ENCODE measurements at regions not wholly inside any gene's neighbourhood (a gene's known extent, or its start where the extent isn't known, plus 50 kb on each side); places are given as distances from the start of the nearest gene placed in this dataset.

DNA sequence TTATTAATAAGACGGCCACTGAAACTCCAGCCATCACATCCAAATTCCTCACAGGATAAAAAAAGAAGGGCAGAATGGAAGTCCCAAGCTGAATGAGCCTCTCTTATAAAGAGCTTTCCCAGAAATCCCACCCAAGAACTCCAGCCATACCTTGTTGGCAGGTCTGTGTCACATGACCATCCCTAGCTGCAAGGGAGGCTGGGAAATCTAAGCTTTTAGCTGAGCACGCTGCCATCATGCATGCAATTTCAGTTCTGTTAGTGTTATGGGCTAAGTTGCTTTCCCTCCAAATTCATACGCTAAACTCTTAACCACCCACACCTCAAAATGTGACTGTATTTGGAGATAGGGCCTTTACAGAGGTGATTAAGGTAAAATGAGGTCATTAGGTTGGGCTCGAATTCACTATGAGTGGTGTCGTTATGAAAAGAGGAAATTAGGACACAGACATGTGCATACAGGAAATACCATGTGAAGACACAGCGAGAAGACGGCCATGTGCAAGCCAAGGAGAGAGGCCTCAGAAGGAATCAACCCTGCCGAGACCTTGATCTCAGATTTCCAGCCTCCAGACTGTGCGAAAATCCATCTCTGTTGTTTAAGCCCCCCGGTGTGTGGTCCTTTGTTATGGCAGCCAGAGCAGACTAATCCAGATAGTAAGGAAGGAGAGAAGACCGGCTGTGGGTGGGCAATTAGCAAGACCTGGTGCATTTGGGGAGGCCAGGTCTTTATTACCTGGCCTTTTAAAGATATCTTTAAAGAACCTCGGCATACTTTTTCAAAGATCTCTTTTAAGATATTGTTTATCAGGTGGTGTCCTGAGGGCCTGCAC, 317.6 kb downstream of the BCOR start:
- Histone ChIP-seq H3K4me3 (no peak overlapping the region), H3K4me1 (no peaks in the 10 kb centered on the region), H3K27me3 (ENCODE audit: low read depth) (no peaks in the 10 kb centered on the region), H3K36me3 (no peaks in the 10 kb centered on the region), H3K27ac (no peak overlapping the region), H3K9me3 (no peaks in the 10 kb centered on the region)
- no peak for ATAC-seq
- no peak for DNase-seq
- TF ChIP-seq, protein P1, sequence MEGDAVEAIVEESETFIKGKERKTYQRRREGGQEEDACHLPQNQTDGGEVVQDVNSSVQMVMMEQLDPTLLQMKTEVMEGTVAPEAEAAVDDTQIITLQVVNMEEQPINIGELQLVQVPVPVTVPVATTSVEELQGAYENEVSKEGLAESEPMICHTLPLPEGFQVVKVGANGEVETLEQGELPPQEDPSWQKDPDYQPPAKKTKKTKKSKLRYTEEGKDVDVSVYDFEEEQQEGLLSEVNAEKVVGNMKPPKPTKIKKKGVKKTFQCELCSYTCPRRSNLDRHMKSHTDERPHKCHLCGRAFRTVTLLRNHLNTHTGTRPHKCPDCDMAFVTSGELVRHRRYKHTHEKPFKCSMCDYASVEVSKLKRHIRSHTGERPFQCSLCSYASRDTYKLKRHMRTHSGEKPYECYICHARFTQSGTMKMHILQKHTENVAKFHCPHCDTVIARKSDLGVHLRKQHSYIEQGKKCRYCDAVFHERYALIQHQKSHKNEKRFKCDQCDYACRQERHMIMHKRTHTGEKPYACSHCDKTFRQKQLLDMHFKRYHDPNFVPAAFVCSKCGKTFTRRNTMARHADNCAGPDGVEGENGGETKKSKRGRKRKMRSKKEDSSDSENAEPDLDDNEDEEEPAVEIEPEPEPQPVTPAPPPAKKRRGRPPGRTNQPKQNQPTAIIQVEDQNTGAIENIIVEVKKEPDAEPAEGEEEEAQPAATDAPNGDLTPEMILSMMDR (IDR thresholded peaks at IDR 0.05): no peak
- intact Hi-C loops (cut with DNase I): no loop called here

DNA sequence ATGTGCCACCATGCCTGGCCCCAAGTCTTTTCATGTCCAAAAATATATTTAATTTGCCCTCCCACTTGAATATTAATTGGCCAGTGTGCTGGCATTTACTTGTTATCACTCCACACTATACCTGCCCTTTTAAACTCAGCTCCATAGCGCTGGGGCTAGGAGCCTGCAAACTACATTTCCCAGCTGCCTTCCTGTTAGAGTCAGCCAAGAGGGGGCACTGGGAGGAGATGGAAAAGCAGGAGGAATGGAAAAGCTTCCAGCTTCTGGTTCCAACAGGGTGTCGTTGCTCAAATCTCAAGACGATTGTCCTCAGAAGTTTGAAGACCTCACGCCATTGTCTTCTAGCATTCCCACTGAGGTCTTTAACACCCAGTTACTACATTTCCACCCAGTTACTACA, 315.5 kb downstream of the BCOR start:
- Histone ChIP-seq H3K9me3 (no peaks in the 10 kb centered on the region), H3K4me1 (no peaks in the 10 kb centered on the region), H3K27me3 (ENCODE audit: low read depth) (no peaks in the 10 kb centered on the region), H3K27ac (no peak overlapping the region), H3K4me3 (no peak overlapping the region), H3K36me3 (no peaks in the 10 kb centered on the region)
- TF ChIP-seq, protein P1 (IDR thresholded peaks at IDR 0.05): no peak
- intact Hi-C loops (cut with DNase I): no loop called here
- DNase-seq: no peak
- ATAC-seq: no peak

DNA sequence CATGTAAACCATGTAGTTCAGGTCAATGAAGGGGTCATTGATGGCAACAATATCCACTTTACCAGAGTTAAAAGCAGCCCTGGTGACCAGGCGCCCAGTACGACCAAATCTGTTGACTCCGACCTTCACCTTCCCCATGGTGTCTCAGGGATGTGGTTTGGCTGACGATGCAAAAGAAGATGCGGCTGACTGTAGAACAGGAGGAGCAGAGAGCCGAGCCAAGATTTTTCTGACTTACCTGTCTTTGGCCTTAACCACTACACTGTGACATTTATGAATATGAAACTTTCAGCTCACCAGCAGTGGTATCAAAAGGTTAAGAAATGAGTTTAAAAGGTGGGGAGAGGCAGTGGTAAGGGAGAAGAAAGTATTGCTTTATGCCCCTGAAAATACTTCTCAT, 309.8 kb downstream of the BCOR start:
- no peak for ATAC-seq
- H3K27me3 ChIP-seq (ENCODE audit: low read depth): no peaks in the 10 kb centered on the region
- H3K9me3 ChIP-seq: no peaks in the 10 kb centered on the region
- no peaks in the 10 kb centered on the region for H3K36me3 ChIP-seq
- no peak overlapping the region for H3K4me3 ChIP-seq
- H3K4me1 ChIP-seq: no peaks in the 10 kb centered on the region
- TF ChIP-seq, protein P1 (IDR thresholded peaks at IDR 0.05): no peak
- no peak overlapping the region for H3K27ac ChIP-seq
- intact Hi-C loops (cut with DNase I): no loop called here
- no peak for DNase-seq

DNA sequence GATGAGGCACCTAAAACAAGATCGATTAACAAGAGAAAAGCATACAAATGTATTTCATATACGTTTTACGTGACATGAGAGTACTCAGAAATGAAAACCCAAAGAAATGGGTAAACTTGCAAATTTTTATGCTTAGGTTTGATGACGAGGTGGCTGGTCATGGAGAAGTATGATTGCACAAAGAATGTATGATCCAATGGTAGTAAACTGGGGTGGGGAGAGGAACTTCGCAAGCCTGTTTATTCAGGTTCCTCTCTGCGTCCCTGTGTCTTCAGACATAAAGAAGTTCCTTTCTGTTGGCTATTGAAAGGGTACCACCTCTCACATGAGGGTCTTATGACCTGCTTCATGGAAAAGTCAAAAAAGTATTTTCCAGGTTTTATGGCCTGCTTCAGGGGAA, 309.2 kb downstream of the BCOR start:
- intact Hi-C loops (cut with DNase I): no loop called here
- Histone ChIP-seq H3K36me3 (no peaks in the 10 kb centered on the region), H3K4me1 (no peaks in the 10 kb centered on the region), H3K27me3 (ENCODE audit: low read depth) (no peaks in the 10 kb centered on the region), H3K27ac (no peak overlapping the region), H3K9me3 (no peaks in the 10 kb centered on the region), H3K4me3 (no peak overlapping the region)
- DNase-seq: no peak
- no peak for ATAC-seq
- TF ChIP-seq, protein P1 (IDR thresholded peaks at IDR 0.05): no peak

DNA sequence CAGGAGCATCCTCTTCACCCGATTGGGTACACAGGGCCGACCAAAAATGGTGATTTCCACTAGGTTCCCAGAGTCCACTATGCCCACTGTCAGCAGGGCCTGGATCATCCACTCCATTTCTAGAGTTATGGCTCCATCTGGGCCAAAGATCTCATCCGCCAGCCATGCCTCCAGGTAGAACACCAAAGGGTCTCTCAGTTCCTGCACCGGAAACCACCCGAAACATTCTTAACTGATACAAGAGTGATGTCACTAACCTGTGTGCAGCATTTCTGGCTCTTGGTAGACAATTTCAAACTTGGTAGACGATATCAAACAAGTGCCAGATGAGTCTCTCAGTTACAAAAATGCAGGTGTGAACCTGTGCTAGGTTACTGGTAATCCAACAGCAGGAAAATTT, 306.1 kb downstream of the BCOR start:
- ATAC-seq (no peak), DNase-seq (no peak)
- Histone ChIP-seq H3K27ac (no peak overlapping the region), H3K27me3 (ENCODE audit: low read depth) (no peaks in the 10 kb centered on the region), H3K9me3 (no peaks in the 10 kb centered on the region), H3K36me3 (no peaks in the 10 kb centered on the region), H3K4me1 (no peaks in the 10 kb centered on the region), H3K4me3 (no peak overlapping the region)
- TF ChIP-seq, protein P1 (IDR thresholded peaks at IDR 0.05): no peak
- intact Hi-C loops (cut with DNase I): no loop called here

All from lower lobe of right lung (tissue), 2 donors.